HL-60 (cell line): ENCODE measurements at regions not wholly inside any gene's neighbourhood (a gene's known extent, or its start where the extent isn't known, plus 50 kb on each side); places are given as distances from the start of the nearest gene placed in this dataset.

Experiments
- GABPA ChIP-seq: IDR thresholded peaks from 2 replicates; pipeline ENCODE4 v1.6.1; 2012; ENCODE audit warnings: low read depth
- POLR2AphosphoS5 ChIP-seq: IDR thresholded peaks from 2 replicates; pipeline ENCODE4 v1.6.1; 2012; ENCODE audit warnings: low read depth
- TF ChIP-seq, protein P1 (sequence below): IDR thresholded peaks from one replicate; pipeline ENCODE4 v1.5.1; 2011; ENCODE audit warnings: low read length, control low read depth, inconsistent platforms; ENCODE audit not compliant: insufficient read depth
- TF ChIP-seq, protein P2 (sequence below): IDR thresholded peaks from 2 replicates; pipeline ENCODE4 v1.6.1; 2012; ENCODE audit warnings: low read depth; ENCODE audit not compliant: insufficient replicate concordance

DNA sequence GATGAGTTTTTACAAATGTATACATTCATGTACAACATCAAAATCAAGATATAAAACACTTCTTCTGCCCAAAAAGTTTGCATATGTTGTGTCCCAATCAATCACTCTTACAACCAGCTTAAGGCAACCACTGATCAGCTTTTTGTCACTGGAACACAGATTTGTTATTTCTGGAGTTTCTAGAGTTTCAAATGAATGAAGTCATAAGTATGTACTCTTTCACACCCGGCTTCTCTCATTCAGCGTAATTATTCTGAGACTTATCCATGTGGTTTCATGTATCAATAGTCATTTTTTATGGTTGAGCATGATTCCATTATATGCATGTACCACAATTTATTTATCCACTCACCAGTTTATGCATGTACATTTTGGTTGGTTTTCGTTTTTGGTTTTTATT lies 53.0 kb upstream of the CORO2B start:
- TF ChIP-seq POLR2AphosphoS5 (no peak), GABPA (no peak)
- TF ChIP-seq, protein P1, sequence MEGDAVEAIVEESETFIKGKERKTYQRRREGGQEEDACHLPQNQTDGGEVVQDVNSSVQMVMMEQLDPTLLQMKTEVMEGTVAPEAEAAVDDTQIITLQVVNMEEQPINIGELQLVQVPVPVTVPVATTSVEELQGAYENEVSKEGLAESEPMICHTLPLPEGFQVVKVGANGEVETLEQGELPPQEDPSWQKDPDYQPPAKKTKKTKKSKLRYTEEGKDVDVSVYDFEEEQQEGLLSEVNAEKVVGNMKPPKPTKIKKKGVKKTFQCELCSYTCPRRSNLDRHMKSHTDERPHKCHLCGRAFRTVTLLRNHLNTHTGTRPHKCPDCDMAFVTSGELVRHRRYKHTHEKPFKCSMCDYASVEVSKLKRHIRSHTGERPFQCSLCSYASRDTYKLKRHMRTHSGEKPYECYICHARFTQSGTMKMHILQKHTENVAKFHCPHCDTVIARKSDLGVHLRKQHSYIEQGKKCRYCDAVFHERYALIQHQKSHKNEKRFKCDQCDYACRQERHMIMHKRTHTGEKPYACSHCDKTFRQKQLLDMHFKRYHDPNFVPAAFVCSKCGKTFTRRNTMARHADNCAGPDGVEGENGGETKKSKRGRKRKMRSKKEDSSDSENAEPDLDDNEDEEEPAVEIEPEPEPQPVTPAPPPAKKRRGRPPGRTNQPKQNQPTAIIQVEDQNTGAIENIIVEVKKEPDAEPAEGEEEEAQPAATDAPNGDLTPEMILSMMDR, result no peak
- TF ChIP-seq, protein P2, sequence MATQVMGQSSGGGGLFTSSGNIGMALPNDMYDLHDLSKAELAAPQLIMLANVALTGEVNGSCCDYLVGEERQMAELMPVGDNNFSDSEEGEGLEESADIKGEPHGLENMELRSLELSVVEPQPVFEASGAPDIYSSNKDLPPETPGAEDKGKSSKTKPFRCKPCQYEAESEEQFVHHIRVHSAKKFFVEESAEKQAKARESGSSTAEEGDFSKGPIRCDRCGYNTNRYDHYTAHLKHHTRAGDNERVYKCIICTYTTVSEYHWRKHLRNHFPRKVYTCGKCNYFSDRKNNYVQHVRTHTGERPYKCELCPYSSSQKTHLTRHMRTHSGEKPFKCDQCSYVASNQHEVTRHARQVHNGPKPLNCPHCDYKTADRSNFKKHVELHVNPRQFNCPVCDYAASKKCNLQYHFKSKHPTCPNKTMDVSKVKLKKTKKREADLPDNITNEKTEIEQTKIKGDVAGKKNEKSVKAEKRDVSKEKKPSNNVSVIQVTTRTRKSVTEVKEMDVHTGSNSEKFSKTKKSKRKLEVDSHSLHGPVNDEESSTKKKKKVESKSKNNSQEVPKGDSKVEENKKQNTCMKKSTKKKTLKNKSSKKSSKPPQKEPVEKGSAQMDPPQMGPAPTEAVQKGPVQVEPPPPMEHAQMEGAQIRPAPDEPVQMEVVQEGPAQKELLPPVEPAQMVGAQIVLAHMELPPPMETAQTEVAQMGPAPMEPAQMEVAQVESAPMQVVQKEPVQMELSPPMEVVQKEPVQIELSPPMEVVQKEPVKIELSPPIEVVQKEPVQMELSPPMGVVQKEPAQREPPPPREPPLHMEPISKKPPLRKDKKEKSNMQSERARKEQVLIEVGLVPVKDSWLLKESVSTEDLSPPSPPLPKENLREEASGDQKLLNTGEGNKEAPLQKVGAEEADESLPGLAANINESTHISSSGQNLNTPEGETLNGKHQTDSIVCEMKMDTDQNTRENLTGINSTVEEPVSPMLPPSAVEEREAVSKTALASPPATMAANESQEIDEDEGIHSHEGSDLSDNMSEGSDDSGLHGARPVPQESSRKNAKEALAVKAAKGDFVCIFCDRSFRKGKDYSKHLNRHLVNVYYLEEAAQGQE, result no peak
